Mesenchymal stem cell (in vitro differentiated cells and primary cell): ENCODE measurements at regions not wholly inside any gene's neighbourhood (a gene's known extent, or its start where the extent isn't known, plus 50 kb on each side); places are given as distances from the start of the nearest gene placed in this dataset.

Experiments
- DNase-seq: peaks from one replicate; pipeline ENCODE4 v3.0.0-alpha.2; 2013
- H2AFZ ChIP-seq: one replicate; pipeline ENCODE4 v1.6.1; 2013; ENCODE audit warnings: low read depth, mild to moderate bottlenecking, control low read depth, inconsistent platforms, low read length, moderate library complexity
- H2AK5ac ChIP-seq: 2 replicates; pipeline ENCODE4 v1.6.1; 2013; ENCODE audit warnings: low read length, moderate library complexity, mild to moderate bottlenecking, inconsistent platforms; ENCODE audit not compliant: severe bottlenecking
- H2BK120ac ChIP-seq: one replicate; pipeline ENCODE4 v1.6.1; 2013; ENCODE audit warnings: low read depth, mild to moderate bottlenecking, inconsistent platforms, low read length, moderate library complexity
- H2BK12ac ChIP-seq, 2 experiments: one replicate each; pipeline ENCODE4 v1.6.1; 2013; ENCODE audit warnings: inconsistent platforms in 2 of 2, low read length in 2 of 2, mild to moderate bottlenecking in 2 of 2, moderate library complexity in 2 of 2, control low read depth in 1 of 2
- H2BK15ac ChIP-seq: one replicate; pipeline ENCODE4 v1.6.1; 2013; ENCODE audit warnings: mild to moderate bottlenecking, low read depth, inconsistent platforms; ENCODE audit not compliant: poor library complexity, severe bottlenecking
- H2BK5ac ChIP-seq: 2 replicates; pipeline ENCODE4 v1.6.1; 2013; ENCODE audit warnings: low read depth, mild to moderate bottlenecking, low read length, control low read depth, inconsistent platforms; ENCODE audit not compliant: poor library complexity, severe bottlenecking
- H3K14ac ChIP-seq, 2 experiments: one replicate each; pipeline ENCODE4 v1.6.1; 2013; ENCODE audit warnings: inconsistent platforms in 2 of 2, low read length in 2 of 2, control low read depth in 1 of 2, mild to moderate bottlenecking in 1 of 2, moderate library complexity in 1 of 2
- H3K18ac ChIP-seq, 2 experiments: one replicate each; pipeline ENCODE4 v1.6.1; 2013; ENCODE audit warnings: inconsistent platforms in 2 of 2, low read length in 2 of 2, control low read depth in 1 of 2, low read depth in 1 of 2, mild to moderate bottlenecking in 1 of 2
- H3K23ac ChIP-seq, 2 experiments: one replicate each; pipeline ENCODE4 v1.6.1; 2013; ENCODE audit warnings: inconsistent platforms in 2 of 2, low read length in 2 of 2, mild to moderate bottlenecking in 2 of 2, moderate library complexity in 2 of 2, control low read depth in 1 of 2
- H3K27ac ChIP-seq: 2 replicates; pipeline ENCODE4 v1.5.1; 2013; ENCODE audit warnings: mild to moderate bottlenecking, moderate library complexity, low read length, control low read depth, inconsistent platforms; ENCODE audit not compliant: poor library complexity, severe bottlenecking
- H3K27me3 ChIP-seq, 2 experiments: 2 replicates each; pipeline versions ENCODE4 v1.6.1 to v1.7.0; 2013; ENCODE audit warnings: low read length in 2 of 2, mild to moderate bottlenecking in 2 of 2, moderate library complexity in 2 of 2, control low read depth in 1 of 2, inconsistent platforms in 1 of 2; ENCODE audit not compliant: control insufficient read depth in 1 of 2, insufficient read depth in 1 of 2
- H3K36me3 ChIP-seq, 2 experiments: 2 replicates each; pipeline versions ENCODE4 v1.6.1 to v1.7.0; 2013; ENCODE audit warnings: low read length in 2 of 2, control low read depth in 1 of 2, inconsistent platforms in 1 of 2, low read depth in 1 of 2, mild to moderate bottlenecking in 1 of 2; ENCODE audit not compliant: insufficient read depth in 2 of 2, control insufficient read depth in 1 of 2
- H3K4ac ChIP-seq, 2 experiments: one replicate each; pipeline ENCODE4 v1.6.1; 2013; ENCODE audit warnings: inconsistent platforms in 2 of 2, low read length in 2 of 2, mild to moderate bottlenecking in 2 of 2, moderate library complexity in 2 of 2, control low read depth in 1 of 2, low read depth in 1 of 2
- H3K4me1 ChIP-seq: 2 replicates; pipeline ENCODE4 v1.6.1; 2013; ENCODE audit warnings: low read depth, low read length, control low read depth; ENCODE audit not compliant: control insufficient read depth, insufficient read depth
- H3K4me2 ChIP-seq: 2 replicates; pipeline ENCODE4 v1.6.1; 2013; ENCODE audit warnings: low read length, mild to moderate bottlenecking, inconsistent platforms; ENCODE audit not compliant: poor library complexity, severe bottlenecking
- H3K4me3 ChIP-seq, 2 experiments: 2 replicates each; pipeline versions ENCODE4 v1.5.1 to v1.7.0; 2013; ENCODE audit warnings: low read length in 2 of 2, mild to moderate bottlenecking in 2 of 2, control low read depth in 1 of 2, low read depth in 1 of 2; ENCODE audit not compliant: insufficient read depth in 1 of 2
- H3K79me1 ChIP-seq: replicated peaks from 2 replicates; pipeline ENCODE4 v1.6.1; 2013; ENCODE audit warnings: mild to moderate bottlenecking, control low read depth, low read length, inconsistent platforms; ENCODE audit not compliant: poor library complexity, severe bottlenecking
- H3K9ac ChIP-seq: 2 replicates; pipeline ENCODE4 v1.7.0; 2013; ENCODE audit warnings: mild to moderate bottlenecking, low read length, moderate library complexity
- H3K9me3 ChIP-seq: 2 replicates; pipeline ENCODE4 v1.7.0; 2013; ENCODE audit warnings: mild to moderate bottlenecking, low read length; ENCODE audit not compliant: control insufficient read depth
- H4K8ac ChIP-seq: one replicate; pipeline ENCODE4 v1.6.1; 2013; ENCODE audit warnings: inconsistent platforms, mild to moderate bottlenecking, low read length, moderate library complexity
- H4K91ac ChIP-seq: one replicate; pipeline ENCODE4 v1.6.1; 2013; ENCODE audit warnings: mild to moderate bottlenecking, low read length, inconsistent platforms
- WGBS: methylation state at CpG from one replicate; pipeline ENCODE4 v1.1.7; 2013; ENCODE audit warnings: mixed read lengths; 5-methylcytosine and 5-hydroxymethylcytosine counted together

GRCh38 chr1:168910403-168910802 lies 181.4 kb upstream of the DPT start:
- Histone ChIP-seq H4K91ac (no peak overlapping the region), H3K23ac (no peak overlapping the region), H3K27ac (no peak overlapping the region), H2AK5ac (no peak overlapping the region), H3K27me3 (no peaks in the 10 kb centered on the region), H3K14ac (no peak overlapping the region), H2BK5ac (no peak overlapping the region), H3K4ac (no peak overlapping the region), H2BK15ac (no peak overlapping the region), H3K4me3 (no peak overlapping the region), H3K9ac (no peak overlapping the region), H2BK120ac (no peak overlapping the region), H3K36me3 (no peaks in the 10 kb centered on the region), H3K4me2 (no peak overlapping the region), H3K79me1 (no peaks in the 10 kb centered on the region), H2AFZ (no peak overlapping the region), H3K9me3 (no peaks in the 10 kb centered on the region), H3K4me1 (no peaks in the 10 kb centered on the region), H2BK12ac (no peak overlapping the region), H3K18ac (no peak overlapping the region), H4K8ac (no peak overlapping the region)
- no peak for DNase-seq
- WGBS = 85% methylated on average over 2 of the region's 2 CpGs

DNA sequence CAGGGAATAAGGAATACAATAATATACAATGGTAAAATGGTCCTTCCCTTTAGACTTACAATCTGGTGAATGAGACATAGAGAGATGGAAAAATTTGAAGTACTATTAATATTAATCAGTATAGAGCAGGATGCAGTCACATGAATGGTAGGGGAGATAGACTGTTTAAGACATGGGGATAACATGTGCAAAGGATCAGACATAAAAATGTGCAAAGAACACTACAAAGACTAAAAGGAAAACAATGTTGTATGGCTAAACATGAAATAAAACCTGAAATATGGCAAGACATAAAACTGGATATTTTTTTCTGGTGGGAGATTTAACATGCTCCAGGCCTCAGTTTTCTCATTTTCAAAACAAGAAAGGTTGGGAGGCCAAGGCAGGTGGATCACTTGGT lies 182.4 kb upstream of the DPT start:
- Histone ChIP-seq H3K79me1 (no peaks in the 10 kb centered on the region), H3K23ac (no peak overlapping the region), H3K36me3 (no peaks in the 10 kb centered on the region), H2AFZ (no peak overlapping the region), H4K91ac (no peak overlapping the region), H3K4me3 (no peak overlapping the region), H4K8ac (no peak overlapping the region), H2AK5ac (no peak overlapping the region), H3K4ac (no peak overlapping the region), H3K9ac (no peak overlapping the region), H3K27ac (no peak overlapping the region), H2BK5ac (no peak overlapping the region), H3K18ac (no peak overlapping the region), H3K4me2 (no peak overlapping the region), H2BK120ac (no peak overlapping the region), H2BK15ac (no peak overlapping the region), H3K9me3 (no peaks in the 10 kb centered on the region), H2BK12ac (no peak overlapping the region), H3K14ac (no peak overlapping the region), H3K4me1 (no peaks in the 10 kb centered on the region), H3K27me3 (no peaks in the 10 kb centered on the region)
- DNase-seq = no peak

DNA sequence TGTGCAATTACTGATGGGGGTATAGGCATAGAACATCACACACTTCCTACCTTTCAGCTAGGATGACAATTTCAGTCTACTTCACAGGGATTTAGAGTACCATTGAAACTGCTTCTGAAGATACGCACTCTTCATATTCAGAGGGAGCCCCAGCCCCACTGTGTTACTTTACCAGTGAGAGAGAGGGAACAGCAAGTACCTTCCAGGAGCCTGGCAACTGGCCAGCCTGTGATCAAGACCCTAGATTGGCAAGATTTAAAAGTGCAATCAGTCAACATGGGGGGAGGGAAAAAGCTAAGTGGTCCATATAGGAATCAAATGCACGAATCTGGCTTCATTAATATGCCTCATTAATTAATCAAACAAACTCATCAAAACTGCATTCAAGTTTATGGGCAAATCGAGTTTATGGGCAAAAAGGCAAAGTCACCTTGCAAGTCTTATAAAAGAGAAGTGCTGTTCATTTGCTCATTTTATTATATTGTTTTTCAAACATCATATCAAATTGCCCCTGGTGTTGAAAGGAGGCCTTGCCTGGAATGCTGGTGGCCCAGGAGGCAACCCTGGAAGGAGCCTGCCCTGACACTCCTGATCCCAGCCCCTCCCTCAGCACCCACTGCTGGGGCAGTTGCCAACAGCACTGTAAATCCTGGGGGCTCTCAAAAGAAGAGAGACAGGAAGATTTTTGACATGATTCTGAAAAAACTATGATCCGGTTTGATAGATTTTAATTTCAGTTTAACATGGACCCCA lies 184.9 kb upstream of the DPT start:
- no peak overlapping the region for H2BK12ac ChIP-seq
- H2BK5ac ChIP-seq = no peak overlapping the region
- no peaks in the 10 kb centered on the region for H3K9me3 ChIP-seq
- H3K14ac ChIP-seq = no peak overlapping the region
- H2BK15ac ChIP-seq = no peak overlapping the region
- no peak overlapping the region for H2AFZ ChIP-seq
- H3K27me3 ChIP-seq = no peaks in the 10 kb centered on the region
- 92% methylated on average over 1 of the region's 4 CpGs for WGBS
- no peak overlapping the region for H2BK120ac ChIP-seq
- DNase-seq = no peak
- H4K91ac ChIP-seq = no peak overlapping the region
- H3K4me1 ChIP-seq = no peaks in the 10 kb centered on the region
- H3K79me1 ChIP-seq = no peaks in the 10 kb centered on the region
- no peak overlapping the region for H3K27ac ChIP-seq
- no peak overlapping the region for H4K8ac ChIP-seq
- H3K18ac ChIP-seq = no peak overlapping the region
- no peaks in the 10 kb centered on the region for H3K36me3 ChIP-seq
- H3K4ac ChIP-seq = no peak overlapping the region
- no peak overlapping the region for H3K9ac ChIP-seq
- no peak overlapping the region for H3K4me2 ChIP-seq
- H2AK5ac ChIP-seq = no peak overlapping the region
- no peak overlapping the region for H3K4me3 ChIP-seq
- no peak overlapping the region for H3K23ac ChIP-seq

DNA sequence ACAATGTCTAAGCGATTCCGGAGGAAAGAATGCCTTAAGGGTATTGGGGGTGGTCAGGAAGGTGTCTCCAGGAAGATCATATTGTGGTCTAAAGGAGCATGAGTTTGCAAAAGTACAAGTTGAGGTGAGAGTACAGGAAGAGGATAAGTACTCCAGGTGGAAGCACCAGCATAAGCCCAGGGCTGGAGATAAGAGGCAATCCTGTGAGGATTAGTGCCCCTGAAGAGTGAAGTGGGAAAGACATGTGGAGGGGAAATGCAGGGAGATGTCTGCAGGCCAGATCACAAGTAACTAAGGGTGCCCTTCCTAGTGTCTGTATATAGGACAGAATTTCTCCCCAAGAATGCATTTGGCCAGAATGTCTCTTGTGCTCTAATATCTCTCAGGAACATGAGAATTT lies 188.3 kb upstream of the DPT start:
- no peaks in the 10 kb centered on the region for H3K79me1 ChIP-seq
- H4K91ac ChIP-seq = no peak overlapping the region
- H3K4me3 ChIP-seq = no peak overlapping the region
- no peak overlapping the region for H3K23ac ChIP-seq
- H2BK15ac ChIP-seq = no peak overlapping the region
- no peak overlapping the region for H2BK120ac ChIP-seq
- H3K27me3 ChIP-seq = no peaks in the 10 kb centered on the region
- H3K4ac ChIP-seq = no peak overlapping the region
- H3K9me3 ChIP-seq = no peaks in the 10 kb centered on the region
- H3K27ac ChIP-seq = no peak overlapping the region
- no peak overlapping the region for H2AFZ ChIP-seq
- 96% methylated on average over 2 of the region's 2 CpGs for WGBS
- no peak overlapping the region for H2AK5ac ChIP-seq
- H3K14ac ChIP-seq = no peak overlapping the region
- no peaks in the 10 kb centered on the region for H3K36me3 ChIP-seq
- no peak overlapping the region for H3K18ac ChIP-seq
- H2BK5ac ChIP-seq = no peak overlapping the region
- DNase-seq = no peak
- H4K8ac ChIP-seq = no peak overlapping the region
- H3K4me1 ChIP-seq = no peaks in the 10 kb centered on the region
- H3K4me2 ChIP-seq = no peak overlapping the region
- H2BK12ac ChIP-seq = no peak overlapping the region
- no peak overlapping the region for H3K9ac ChIP-seq
